ENCODE measurements at regions not wholly inside any gene's neighbourhood (a gene's known extent, or its start where the extent isn't known, plus 50 kb on each side); places are given as distances from the start of the nearest gene placed in this dataset.

- no peak for TF ChIP-seq CTCF (IDR thresholded peaks at IDR 0.05)
- no peak for TF ChIP-seq POLR2A (IDR thresholded peaks at IDR 0.05)
These were observed 175.6 kb downstream of the OTUD1 start for GRCh38 chr10:23614483-23614882.
